Panc1 (cell line): ENCODE measurements at regions not wholly inside any gene's neighbourhood (a gene's known extent, or its start where the extent isn't known, plus 50 kb on each side); places are given as distances from the start of the nearest gene placed in this dataset.

Source experiments
- CTCF ChIP-seq: fragments of 450-650 bp; IDR thresholded peaks from 2 replicates; pipeline ENCODE4 v1.5.1; 2017; ENCODE audit warnings: mild to moderate bottlenecking
- POLR2AphosphoS5 ChIP-seq: IDR thresholded peaks from 2 replicates; pipeline ENCODE4 v1.6.1; 2012; ENCODE audit warnings: mild to moderate bottlenecking, low read depth, low read length, moderate library complexity
- REST ChIP-seq, 2 experiments: IDR thresholded peaks; 2 replicates each; pipeline ENCODE4 v1.6.1; 2011 to 2012; ENCODE audit warnings: low read depth in 2 of 2, control low read depth in 1 of 2, low read length in 1 of 2, mild to moderate bottlenecking in 1 of 2, moderate library complexity in 1 of 2; ENCODE audit not compliant: insufficient read depth in 1 of 2
- SIN3A ChIP-seq: IDR thresholded peaks from 2 replicates; pipeline ENCODE4 v1.6.1; 2012; ENCODE audit warnings: low read depth, mild to moderate bottlenecking, low read length, moderate library complexity, borderline replicate concordance; ENCODE audit not compliant: insufficient read depth
- TCF7L2 ChIP-seq: IDR thresholded peaks from 2 replicates; pipeline ENCODE4 v1.6.1; 2011; ENCODE audit warnings: mild to moderate bottlenecking, low read depth, low read length, inconsistent platforms

GRCh38 chr3:144073698-144074097, 102.1 kb downstream of the DIPK2A start:
- TF ChIP-seq SIN3A: no peak
- TF ChIP-seq CTCF: no peak
- no peak for TF ChIP-seq TCF7L2
- no peak for TF ChIP-seq POLR2AphosphoS5
- no peak for TF ChIP-seq REST (IDR thresholded peaks at IDR 0.05; ENCODE audit: insufficient read depth in 1 of 2, low read depth in 2 of 2, low read length in 1 of 2)
